Muscle layer of colon (tissue), 2 donors: ENCODE measurements at regions not wholly inside any gene's neighbourhood (a gene's known extent, or its start where the extent isn't known, plus 50 kb on each side); places are given as distances from the start of the nearest gene placed in this dataset.
"Not testable (repeated sequence)": the region's sequence is repeated elsewhere in the genome, so short reads cannot be mapped to it uniquely, and the experiment has no call there.

Experiments
- H3K27ac ChIP-seq: one replicate; pipeline ENCODE4 v1.7.0; 2013; ENCODE audit warnings: low read depth, mild to moderate bottlenecking, low read length, moderate library complexity
- H3K27me3 ChIP-seq, 2 donors: one replicate each; pipeline ENCODE4 v1.7.0; 2013; ENCODE audit warnings: low read length in 2 of 2, mild to moderate bottlenecking in 2 of 2; ENCODE audit not compliant: insufficient read depth in 2 of 2, control insufficient read depth in 1 of 2
- H3K36me3 ChIP-seq: one replicate; pipeline ENCODE4 v1.7.0; 2013; ENCODE audit warnings: mild to moderate bottlenecking, low read length; ENCODE audit not compliant: insufficient read depth
- H3K4me1 ChIP-seq: one replicate; pipeline ENCODE4 v1.7.0; 2013; ENCODE audit warnings: mild to moderate bottlenecking, low read length; ENCODE audit not compliant: insufficient read depth
- H3K4me3 ChIP-seq, 2 donors: one replicate each; pipeline ENCODE4 v1.7.0; 2013; ENCODE audit warnings: low read length in 2 of 2, low read depth in 1 of 2, mild to moderate bottlenecking in 1 of 2, moderate library complexity in 1 of 2
- H3K9ac ChIP-seq: one replicate; pipeline ENCODE4 v1.7.0; 2013; ENCODE audit warnings: low read length
- H3K9me3 ChIP-seq: one replicate; pipeline ENCODE4 v1.7.0; 2013; ENCODE audit warnings: mild to moderate bottlenecking, low read length
- donor health status: abdominal sarcoma.
- donor health status: Adenocarcinoma of cecum.

- Histone ChIP-seq H3K4me1 (no peaks in the 10 kb centered on the region), H3K9ac (no peak overlapping the region), H3K4me3 (no peak overlapping the region), H3K27me3 (no peaks in the 10 kb centered on the region), H3K27ac (no peak overlapping the region), H3K36me3 (no peaks in the 10 kb centered on the region), H3K9me3 (no peaks in the 10 kb centered on the region)
Observed at GRCh38 chr1:100597061-100597741, 59.3 kb downstream of the GPR88 start.

GRCh38 chr1:100597784-100598183 lies 59.8 kb downstream of the GPR88 start:
- Histone ChIP-seq H3K4me1 (no peaks in the 10 kb centered on the region), H3K27ac (no peak overlapping the region), H3K9ac (no peak overlapping the region), H3K36me3 (no peaks in the 10 kb centered on the region), H3K4me3 (no peak overlapping the region), H3K27me3 (no peaks in the 10 kb centered on the region), H3K9me3 (no peaks in the 10 kb centered on the region)

GRCh38 chr1:100600377-100600776 lies 62.4 kb downstream of the GPR88 start:
- H3K4me3 ChIP-seq, H3K27ac ChIP-seq, H3K36me3 ChIP-seq, H3K27me3 ChIP-seq, H3K4me1 ChIP-seq, H3K9ac ChIP-seq, H3K9me3 ChIP-seq: not testable (repeated sequence)

GRCh38 chr1:100602028-100602427 lies 64.1 kb downstream of the GPR88 start:
- H3K36me3 ChIP-seq, H3K27ac ChIP-seq, H3K9ac ChIP-seq, H3K9me3 ChIP-seq, H3K4me3 ChIP-seq, H3K27me3 ChIP-seq, H3K4me1 ChIP-seq: not testable (repeated sequence)

- H3K27me3 ChIP-seq, result no peaks in the 10 kb centered on the region
- H3K36me3 ChIP-seq, result no peaks in the 10 kb centered on the region
- H3K4me1 ChIP-seq, result no peaks in the 10 kb centered on the region
- H3K27ac ChIP-seq, result no peak overlapping the region
- no peak overlapping the region for H3K4me3 ChIP-seq
- H3K9ac ChIP-seq, result no peak overlapping the region
- no peaks in the 10 kb centered on the region for H3K9me3 ChIP-seq
Observed at GRCh38 chr1:100604372-100604771, 66.4 kb downstream of the GPR88 start.

GRCh38 chr1:100606438-100606837 lies 68.5 kb downstream of the GPR88 start:
- H3K4me1 ChIP-seq, result no peaks in the 10 kb centered on the region
- H3K27ac ChIP-seq, result no peak overlapping the region
- no peaks in the 10 kb centered on the region for H3K9me3 ChIP-seq
- no peaks in the 10 kb centered on the region for H3K36me3 ChIP-seq
- H3K9ac ChIP-seq, result no peak overlapping the region
- no peak overlapping the region for H3K4me3 ChIP-seq
- H3K27me3 ChIP-seq, result no peaks in the 10 kb centered on the region

- Histone ChIP-seq H3K27me3 (no peaks in the 10 kb centered on the region), H3K4me3 (no peak overlapping the region), H3K4me1 (no peaks in the 10 kb centered on the region), H3K9me3 (no peaks in the 10 kb centered on the region), H3K36me3 (no peaks in the 10 kb centered on the region), H3K27ac (no peak overlapping the region), H3K9ac (no peak overlapping the region)
Observed at GRCh38 chr1:100607628-100608240, 69.8 kb downstream of the GPR88 start.

GRCh38 chr1:100609849-100610248 lies 71.9 kb downstream of the GPR88 start:
- Histone ChIP-seq H3K9ac (no peak overlapping the region), H3K36me3 (no peaks in the 10 kb centered on the region), H3K4me1 (no peaks in the 10 kb centered on the region), H3K4me3 (no peak overlapping the region), H3K27ac (no peak overlapping the region), H3K9me3 (no peaks in the 10 kb centered on the region), H3K27me3 (no peaks in the 10 kb centered on the region)

- Histone ChIP-seq H3K4me1 (no peaks in the 10 kb centered on the region), H3K36me3 (no peaks in the 10 kb centered on the region), H3K9ac (no peak overlapping the region), H3K27me3 (no peaks in the 10 kb centered on the region), H3K4me3 (no peak overlapping the region), H3K9me3 (no peaks in the 10 kb centered on the region), H3K27ac (no peak overlapping the region)
Observed at GRCh38 chr1:100611086-100611485, 73.1 kb downstream of the GPR88 start.

GRCh38 chr1:100612540-100612939 lies 74.6 kb downstream of the GPR88 start:
- Histone ChIP-seq H3K4me3 (no peak overlapping the region), H3K27ac (no peak overlapping the region), H3K36me3 (no peaks in the 10 kb centered on the region), H3K4me1 (no peaks in the 10 kb centered on the region), H3K9ac (no peak overlapping the region), H3K27me3 (no peaks in the 10 kb centered on the region), H3K9me3 (no peaks in the 10 kb centered on the region)

- Histone ChIP-seq H3K27me3 (no peaks in the 10 kb centered on the region), H3K9me3 (no peaks in the 10 kb centered on the region), H3K4me3 (no peak overlapping the region), H3K27ac (no peak overlapping the region), H3K9ac (no peak overlapping the region), H3K4me1 (no peaks in the 10 kb centered on the region), H3K36me3 (no peaks in the 10 kb centered on the region)
Observed at GRCh38 chr1:100613817-100614559, 76.0 kb downstream of the GPR88 start.
